ENCODE measurements at regions not wholly inside any gene's neighbourhood (a gene's known extent, or its start where the extent isn't known, plus 50 kb on each side); places are given as distances from the start of the nearest gene placed in this dataset.

GRCh38 chr4:96729641-96730040, 889.7 kb downstream of the PDHA2 start:
- Mint-ChIP-seq H3K4me3 (no peak overlapping the region), H3K27me3 (no peaks in the 10 kb centered on the region), H3K4me1 (no peaks in the 10 kb centered on the region), H3K9me3 (ENCODE audit: insufficient read depth) (peaks cover 8% of the 10 kb centered on the region), H3K27ac (no peak overlapping the region)
- Histone ChIP-seq H2AFZ (ENCODE audit: insufficient read depth, low read depth, low read length, poor library complexity, severe bottlenecking) (no peak overlapping the region), H3K4me2 (replicated peaks; ENCODE audit: low read depth, low read length, poor library complexity, severe bottlenecking) (no peak overlapping the region), H3K79me2 (ENCODE audit: control insufficient read depth, insufficient read depth, low read length) (no peaks in the 10 kb centered on the region), H3K4me3 (ENCODE audit: control extremely low read depth in 1 of 5, extremely low read depth in 1 of 5, insufficient read depth in 1 of 5, low read depth in 2 of 5, low read length in 4 of 5) (no peak overlapping the region), H3K9ac (ENCODE audit: low read length) (no peak overlapping the region), H3K9me3 (ENCODE audit: control extremely low read depth in 1 of 3, control insufficient read depth in 2 of 3, insufficient read depth in 1 of 3, low read length in 2 of 3) (peaks cover 0 to 8% (median 0%) of the 10 kb centered on the region in 3 donors), H3K27ac (ENCODE audit: low read length in 2 of 2) (no peak overlapping the region), H3K27me3 (replicated peaks in 1 of 4; ENCODE audit: control extremely low read depth in 1 of 4, control insufficient read depth in 3 of 4, insufficient read depth in 4 of 4, low read length in 3 of 4) (no peaks in the 10 kb centered on the region), H3K36me3 (replicated peaks in 1 of 2; ENCODE audit: control extremely low read depth in 1 of 2, control insufficient read depth in 1 of 2, extremely low read depth in 1 of 2, insufficient read depth in 2 of 2, low read length in 1 of 2) (no peaks in the 10 kb centered on the region), H3K4me1 (ENCODE audit: control insufficient read depth in 2 of 2, insufficient read depth in 2 of 2, low read length in 2 of 2) (no peaks in the 10 kb centered on the region), H4K20me1 (ENCODE audit: control insufficient read depth, insufficient read depth, low read length, poor library complexity, severe bottlenecking) (no peaks in the 10 kb centered on the region)
- POLR2A ChIA-PET: no interaction called here
- TF ChIP-seq CTCF (IDR thresholded peaks at IDR 0.05): no peak
- TF ChIP-seq EZH2 (IDR thresholded peaks at IDR 0.05; ENCODE audit: borderline replicate concordance, insufficient read depth, low read depth, low read length, poor library complexity, severe bottlenecking): no peak
- no peak for DNase-seq
- intact Hi-C loops (cut with micrococcal nuclease): no loop called here
- ATAC-seq (ENCODE audit: low read depth): no peak
- CTCF ChIA-PET: no interaction called here

GRCh38 chr4:96730432-96730831, 890.5 kb downstream of the PDHA2 start:
- CTCF ChIA-PET: no interaction called here
- no peak overlapping the region for H2AFZ ChIP-seq (ENCODE audit: insufficient read depth, low read depth, low read length, poor library complexity, severe bottlenecking)
- no peak overlapping the region for H3K4me3 ChIP-seq (ENCODE audit: control extremely low read depth in 1 of 5, extremely low read depth in 1 of 5, insufficient read depth in 1 of 5, low read depth in 2 of 5, low read length in 4 of 5)
- H3K27me3 ChIP-seq (replicated peaks in 1 of 4; ENCODE audit: control extremely low read depth in 1 of 4, control insufficient read depth in 3 of 4, insufficient read depth in 4 of 4, low read length in 3 of 4): no peaks in the 10 kb centered on the region
- TF ChIP-seq CTCF (IDR thresholded peaks at IDR 0.05) (no peak), EZH2 (IDR thresholded peaks at IDR 0.05; ENCODE audit: borderline replicate concordance, insufficient read depth, low read depth, low read length, poor library complexity, severe bottlenecking) (no peak)
- H3K4me3 Mint-ChIP-seq: no peak overlapping the region
- H4K20me1 ChIP-seq (ENCODE audit: control insufficient read depth, insufficient read depth, low read length, poor library complexity, severe bottlenecking): no peaks in the 10 kb centered on the region
- no peaks in the 10 kb centered on the region for H3K4me1 Mint-ChIP-seq
- no peak overlapping the region for H3K9ac ChIP-seq (ENCODE audit: low read length)
- no peaks in the 10 kb centered on the region for H3K4me1 ChIP-seq (ENCODE audit: control insufficient read depth in 2 of 2, insufficient read depth in 2 of 2, low read length in 2 of 2)
- intact Hi-C loops (cut with micrococcal nuclease): no loop called here
- H3K36me3 ChIP-seq (replicated peaks in 1 of 2; ENCODE audit: control extremely low read depth in 1 of 2, control insufficient read depth in 1 of 2, extremely low read depth in 1 of 2, insufficient read depth in 2 of 2, low read length in 1 of 2): no peaks in the 10 kb centered on the region
- H3K27ac Mint-ChIP-seq: no peak overlapping the region
- no peak overlapping the region for H3K27ac ChIP-seq (ENCODE audit: low read length in 2 of 2)
- ATAC-seq (ENCODE audit: low read depth): no peak
- POLR2A ChIA-PET: no interaction called here
- no peak overlapping the region for H3K4me2 ChIP-seq (replicated peaks; ENCODE audit: low read depth, low read length, poor library complexity, severe bottlenecking)
- DNase-seq: no peak
- no CpG with 5 or more reads among the region's 3 CpGs for WGBS (ENCODE audit: insufficient coverage)
- H3K9me3 ChIP-seq (ENCODE audit: control extremely low read depth in 1 of 3, control insufficient read depth in 2 of 3, insufficient read depth in 1 of 3, low read length in 2 of 3): peaks cover 0 to 8% (median 0%) of the 10 kb centered on the region in 3 donors
- peaks cover 7% of the 10 kb centered on the region for H3K9me3 Mint-ChIP-seq (ENCODE audit: insufficient read depth)
- no peaks in the 10 kb centered on the region for H3K27me3 Mint-ChIP-seq
- no peaks in the 10 kb centered on the region for H3K79me2 ChIP-seq (ENCODE audit: control insufficient read depth, insufficient read depth, low read length)
